H54 (cell line): ENCODE measurements at regions not wholly inside any gene's neighbourhood (a gene's known extent, or its start where the extent isn't known, plus 50 kb on each side); places are given as distances from the start of the nearest gene placed in this dataset.

Experiments
- DNase-seq: peaks from one replicate; pipeline ENCODE4 v3.0.0; 2011; ENCODE audit warnings: low spot score, mixed read lengths; ENCODE audit not compliant: insufficient read length
- FAIRE-seq: peaks from 3 replicates; lab custom pipeline; 2011; peaks lifted over from hg19 to GRCh38; lab: Jason Lieb, UNC
- POLR2A ChIP-seq: IDR thresholded peaks from 2 replicates; pipeline ENCODE4 v1.6.1; 2011; ENCODE audit warnings: low read depth, mild to moderate bottlenecking, low read length

DNA sequence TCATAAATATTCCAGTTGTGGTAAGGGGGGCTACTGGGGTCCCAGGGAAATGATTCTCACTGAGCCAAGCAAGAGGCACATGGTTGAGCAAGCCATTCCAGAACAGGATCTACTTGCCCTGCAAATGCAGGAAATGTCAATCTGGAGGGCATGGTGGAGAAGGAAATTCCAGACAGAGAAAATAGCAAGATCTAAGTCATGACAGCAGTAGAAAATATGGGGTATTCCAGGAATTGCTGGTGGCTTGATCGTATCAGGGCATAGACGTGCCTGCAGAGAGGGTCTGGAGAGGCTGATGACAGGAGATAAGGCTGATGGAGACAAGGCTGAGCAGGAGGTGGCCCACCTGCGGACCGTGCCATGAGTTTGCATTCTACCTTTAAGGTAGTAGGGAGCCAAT is 566.3 kb upstream of the CADM1 start:
- no peak for FAIRE-seq
- no peak for TF ChIP-seq POLR2A
- DNase-seq, result no peak

DNA sequence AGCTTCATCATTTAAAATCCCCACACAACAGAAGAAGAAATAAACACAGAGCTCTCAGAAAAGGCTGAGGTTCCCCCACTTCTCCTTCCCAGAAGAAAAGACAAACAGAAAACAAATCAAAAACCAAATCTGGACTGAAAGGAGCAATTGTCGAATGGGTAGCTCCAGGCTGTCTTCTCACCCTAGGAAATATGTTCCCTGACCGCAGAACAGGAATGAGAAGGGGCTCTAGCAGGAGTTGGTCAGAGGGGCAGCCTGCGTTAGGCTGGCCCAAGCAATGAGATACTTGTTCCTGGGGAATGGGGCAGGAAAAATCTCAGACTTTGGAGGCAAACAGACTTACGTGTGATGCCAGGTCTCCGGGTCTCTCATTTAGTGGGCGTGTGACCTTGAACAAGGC is 562.6 kb upstream of the CADM1 start:
- FAIRE-seq (no peak), DNase-seq (no peak)
- TF ChIP-seq POLR2A, result no peak

DNA sequence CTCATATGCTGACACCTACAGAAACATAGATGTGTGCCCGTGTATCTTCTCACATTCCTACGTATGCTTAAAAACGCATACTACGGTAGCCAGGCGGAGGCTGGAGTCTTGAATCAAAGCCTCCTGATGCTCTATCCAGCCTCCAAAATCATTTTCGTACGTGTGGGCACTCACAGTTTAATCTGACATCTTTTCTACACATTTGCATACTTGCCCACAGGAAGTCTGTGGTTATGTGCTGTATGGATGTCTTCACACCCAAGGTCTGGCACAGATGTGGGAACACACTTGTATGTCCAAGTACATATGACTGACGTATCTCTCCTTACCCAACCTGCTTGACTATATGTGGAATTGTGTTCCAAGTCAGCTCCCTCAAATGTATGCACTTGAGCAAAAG is 561.8 kb upstream of the CADM1 start:
- no peak for TF ChIP-seq POLR2A
- FAIRE-seq (no peak), DNase-seq (no peak)

DNA sequence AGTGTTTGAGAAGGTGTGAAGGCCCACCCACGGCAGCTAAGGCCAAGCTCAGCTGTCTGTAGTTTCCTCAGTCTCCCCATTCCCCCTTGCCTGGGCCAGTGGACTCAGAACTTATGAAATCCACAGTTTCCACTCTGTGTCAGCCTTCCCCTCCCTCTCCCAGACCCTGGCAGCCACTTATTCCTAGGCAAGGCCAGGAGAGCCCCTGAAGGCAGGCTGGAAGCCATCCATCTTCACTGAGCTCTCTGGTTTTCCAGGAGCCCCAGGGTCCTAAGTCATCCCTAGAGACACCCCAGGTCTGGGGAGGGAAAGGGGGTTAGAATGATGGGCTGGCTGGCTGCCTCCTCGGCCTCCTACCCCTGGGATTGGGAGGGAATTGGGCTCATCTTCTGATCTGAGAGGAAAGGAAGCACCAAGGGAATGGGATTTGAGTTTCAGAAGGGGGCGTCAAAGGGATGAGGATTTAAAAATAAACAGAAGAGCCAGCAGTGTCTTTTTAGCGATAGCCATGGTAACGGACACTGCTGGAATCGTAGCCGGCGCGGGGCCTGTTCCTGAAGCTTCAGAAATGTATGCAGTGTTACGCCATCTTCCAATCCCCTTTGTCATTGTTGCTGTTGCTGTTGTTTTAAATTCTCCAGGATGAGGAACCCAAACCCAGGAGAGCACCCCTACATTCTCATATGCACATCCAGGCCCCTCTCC is 561.1 kb upstream of the CADM1 start:
- DNase-seq, result no peak
- no peak for TF ChIP-seq POLR2A
- FAIRE-seq, result no peak

DNA sequence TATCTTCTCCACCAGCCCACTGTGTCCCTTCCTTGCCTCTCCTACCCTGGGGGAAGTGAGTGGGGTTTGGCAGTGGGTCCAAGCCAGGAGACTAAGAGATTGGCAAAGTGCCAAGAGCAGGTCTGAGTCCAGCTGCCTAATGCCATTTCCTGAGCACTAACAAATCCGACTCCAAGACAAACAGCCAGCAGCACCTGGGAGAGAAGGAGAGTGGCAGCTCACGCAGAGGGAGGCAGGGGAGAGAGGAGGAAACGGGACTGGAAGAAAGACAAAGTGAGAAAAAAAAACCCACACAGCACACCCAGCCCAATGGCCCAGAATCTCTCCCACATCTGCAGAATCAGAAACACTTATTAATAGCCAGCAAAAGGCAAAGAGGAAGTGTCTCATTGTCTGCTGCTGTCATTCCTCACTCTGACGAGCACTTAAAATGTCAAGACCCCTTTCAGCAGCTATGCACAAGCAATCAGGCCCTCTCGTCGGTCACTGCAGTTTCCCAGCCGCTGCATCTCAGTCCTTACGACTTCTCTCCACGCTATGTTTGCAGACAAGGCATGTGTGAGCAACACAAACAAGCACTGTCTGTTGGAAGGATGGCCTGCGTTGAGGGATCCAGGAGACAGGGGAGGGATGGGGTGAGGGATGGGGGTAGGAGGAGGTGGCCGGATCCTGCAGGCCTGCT is 558.4 kb upstream of the CADM1 start:
- FAIRE-seq, result no peak
- DNase-seq, result no peak
- no peak for TF ChIP-seq POLR2A

DNA sequence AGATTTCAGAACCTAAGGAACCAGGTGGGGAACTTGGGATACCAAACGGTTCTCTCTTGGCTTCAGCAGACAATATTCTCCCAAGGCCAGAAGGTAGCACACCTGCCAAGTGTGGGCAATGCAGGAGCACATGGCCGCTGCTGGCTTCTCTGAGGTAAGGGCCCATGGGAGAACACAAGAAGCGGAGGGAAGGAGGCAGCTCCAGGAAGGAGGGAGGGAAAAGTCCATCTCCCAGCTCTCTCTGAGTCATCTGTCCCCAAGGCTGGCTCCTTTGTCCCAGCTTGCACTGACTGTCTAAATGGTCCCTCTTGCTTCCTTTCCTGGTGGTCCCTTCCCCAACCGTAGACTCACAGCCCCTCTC is 557.9 kb upstream of the CADM1 start:
- no peak for TF ChIP-seq POLR2A
- FAIRE-seq, result no peak
- DNase-seq, result no peak

DNA sequence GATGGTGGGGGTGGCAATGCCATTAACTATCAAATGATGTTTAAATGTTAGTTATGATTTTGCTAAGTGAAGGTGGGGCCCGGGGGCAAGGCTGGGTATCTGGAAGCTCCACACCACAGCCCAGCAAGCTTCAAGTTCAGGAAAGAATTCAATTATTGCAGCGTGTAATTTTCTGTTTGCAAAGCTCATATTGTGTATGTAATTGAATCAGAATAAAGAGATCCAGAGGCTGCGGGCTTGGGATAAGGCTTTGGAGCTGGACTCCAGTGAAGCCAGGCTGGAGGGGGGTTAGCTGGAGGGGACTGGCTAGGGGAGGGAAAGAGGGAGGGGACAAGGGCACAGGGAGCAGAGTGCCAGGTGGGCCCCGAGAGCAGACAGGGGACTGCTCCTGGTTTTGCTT is 557.1 kb upstream of the CADM1 start:
- no peak for FAIRE-seq
- DNase-seq, result no peak
- no peak for TF ChIP-seq POLR2A

DNA sequence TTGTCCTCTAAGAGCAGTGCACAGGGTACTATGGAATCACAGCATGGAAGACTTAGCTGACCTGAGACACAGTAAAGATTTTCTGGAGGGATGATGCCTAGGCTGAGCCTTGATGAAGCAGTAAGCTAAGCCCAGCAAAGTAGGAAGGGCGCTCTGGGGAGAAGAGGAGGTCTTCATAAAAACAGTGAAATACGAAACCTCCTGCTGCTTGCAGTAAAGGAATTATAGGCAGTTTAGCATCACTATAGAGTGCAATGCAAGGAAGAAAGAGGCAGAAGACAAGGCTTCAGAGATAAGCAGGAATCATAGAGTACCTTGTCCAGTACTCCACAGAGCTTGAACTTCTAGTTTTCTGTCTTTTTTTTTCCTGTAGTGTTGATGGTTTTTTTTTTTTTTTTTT is 555.7 kb upstream of the CADM1 start:
- no peak for TF ChIP-seq POLR2A
- FAIRE-seq, result no peak
- DNase-seq, result no peak

DNA sequence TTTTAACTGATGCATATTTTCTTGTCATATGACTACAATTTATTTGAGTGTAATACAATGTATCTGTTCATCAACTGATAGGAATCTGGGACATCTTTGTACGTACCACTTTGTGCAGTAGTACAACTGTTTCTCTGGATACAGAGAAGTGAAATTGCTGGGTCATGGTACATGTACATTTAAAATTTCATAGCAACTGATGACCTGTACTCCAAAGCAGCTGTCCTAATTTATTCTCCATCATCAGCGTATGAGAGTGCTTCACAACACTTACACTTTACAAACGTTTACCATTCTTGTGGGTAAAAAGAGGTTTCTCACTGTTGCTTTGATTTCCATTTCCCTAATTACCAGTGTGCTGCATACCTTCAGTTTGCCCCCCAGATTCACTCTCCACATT is 552.8 kb upstream of the CADM1 start:
- no peak for TF ChIP-seq POLR2A
- FAIRE-seq (no peak), DNase-seq (no peak)

DNA sequence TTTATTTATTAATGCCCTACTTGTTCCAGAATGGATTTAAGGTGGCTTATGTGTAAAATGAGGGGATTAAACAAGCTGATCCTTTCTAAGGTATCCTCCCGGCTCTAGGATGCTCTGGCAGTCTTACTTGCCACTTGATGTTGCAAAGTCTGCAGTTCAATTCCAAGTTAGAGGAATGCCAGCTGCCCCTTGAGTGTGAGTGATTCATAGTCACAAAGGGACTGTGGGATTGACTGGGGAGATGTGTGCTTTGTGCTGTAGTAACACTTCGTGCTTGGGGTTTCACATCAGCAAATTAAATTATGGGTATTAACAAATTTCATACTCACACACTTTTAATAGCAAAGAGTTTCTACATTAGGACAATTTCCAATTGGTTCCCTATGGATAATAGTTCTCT is 550.8 kb upstream of the CADM1 start:
- FAIRE-seq (no peak), DNase-seq (no peak)
- no peak for TF ChIP-seq POLR2A

DNA sequence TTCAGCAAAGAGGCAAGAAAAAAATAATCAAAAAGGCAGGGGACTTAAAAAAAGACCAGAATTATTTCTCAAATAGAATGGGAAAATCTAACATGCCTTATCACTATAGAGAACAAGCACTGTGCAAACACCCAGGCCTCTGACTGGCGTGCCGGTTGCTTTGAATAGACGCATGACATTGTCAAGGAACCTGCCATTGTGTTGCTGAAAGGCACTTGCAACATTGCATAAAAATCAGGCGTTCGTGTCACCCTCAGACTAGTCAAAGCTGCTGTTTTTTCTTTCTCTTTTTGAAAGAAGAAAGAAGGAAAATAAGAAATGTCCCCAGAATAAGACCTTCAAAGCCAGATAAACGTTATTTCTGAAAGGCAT is 549.3 kb upstream of the CADM1 start:
- no peak for FAIRE-seq
- DNase-seq, result no peak
- TF ChIP-seq POLR2A, result no peak

DNA sequence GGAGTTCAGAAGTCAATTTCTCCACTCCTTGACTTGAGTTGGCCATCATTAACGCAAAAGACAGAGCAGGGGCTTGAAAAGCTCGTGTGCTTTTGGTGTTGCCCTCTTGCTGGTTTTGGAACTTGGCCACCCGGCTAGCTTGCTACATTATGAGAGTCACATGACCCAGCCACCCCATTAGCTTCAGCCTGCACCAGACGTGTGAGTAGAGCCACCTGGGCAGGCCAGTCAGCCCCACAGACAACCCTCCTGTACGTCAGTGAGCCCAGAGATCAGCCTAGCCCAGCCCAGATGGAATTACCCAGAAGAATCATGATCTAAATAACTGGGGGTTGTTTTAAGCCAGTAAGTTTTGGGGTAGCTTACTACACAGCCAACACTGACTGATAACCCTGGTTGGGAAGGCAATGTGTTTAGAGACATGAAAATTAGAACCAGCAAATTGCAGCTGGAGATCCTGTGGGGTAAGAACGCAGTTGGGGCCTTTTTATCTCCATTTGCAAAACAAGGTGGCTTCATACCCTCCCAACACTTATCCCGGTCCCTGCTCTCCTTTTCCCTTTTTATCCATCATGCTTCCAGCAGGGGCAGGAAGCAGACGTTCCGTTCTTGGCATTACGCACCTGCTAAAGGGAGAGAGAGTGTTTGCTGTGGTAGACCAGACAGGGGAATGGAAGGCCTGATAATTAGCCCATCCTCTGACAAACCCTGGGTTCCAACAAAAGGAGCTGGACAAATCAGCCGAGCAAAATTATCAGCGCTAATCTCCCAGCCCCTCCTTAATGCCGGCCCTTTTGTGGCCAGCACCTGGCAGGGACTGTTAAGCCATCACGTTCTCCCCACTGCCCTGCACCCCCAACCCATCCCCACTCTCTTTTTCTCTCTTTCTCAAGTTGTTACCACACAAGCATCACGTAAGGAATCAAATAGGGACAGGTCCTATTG is 548.7 kb upstream of the CADM1 start:
- no peak for FAIRE-seq
- no peak for DNase-seq
- TF ChIP-seq POLR2A, result no peak

DNA sequence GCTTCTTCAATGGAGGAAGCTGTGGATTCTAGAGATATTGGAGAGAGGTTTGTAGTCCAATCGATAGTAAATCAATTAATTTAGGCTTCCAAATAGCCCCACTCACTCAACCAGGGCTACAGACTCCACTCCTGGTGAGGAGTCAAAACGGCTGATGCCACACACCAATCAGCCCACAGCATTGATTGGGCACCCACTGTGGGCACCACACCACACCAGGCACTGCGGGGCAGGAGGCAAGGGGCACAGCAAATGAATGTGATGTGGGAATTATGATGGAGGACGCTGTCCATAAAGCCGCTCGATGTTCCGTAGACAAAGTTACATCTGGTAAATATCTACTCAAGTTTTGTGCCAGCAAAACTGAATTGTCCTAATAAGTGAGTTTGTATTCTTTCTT is 547.3 kb upstream of the CADM1 start:
- no peak for TF ChIP-seq POLR2A

DNA sequence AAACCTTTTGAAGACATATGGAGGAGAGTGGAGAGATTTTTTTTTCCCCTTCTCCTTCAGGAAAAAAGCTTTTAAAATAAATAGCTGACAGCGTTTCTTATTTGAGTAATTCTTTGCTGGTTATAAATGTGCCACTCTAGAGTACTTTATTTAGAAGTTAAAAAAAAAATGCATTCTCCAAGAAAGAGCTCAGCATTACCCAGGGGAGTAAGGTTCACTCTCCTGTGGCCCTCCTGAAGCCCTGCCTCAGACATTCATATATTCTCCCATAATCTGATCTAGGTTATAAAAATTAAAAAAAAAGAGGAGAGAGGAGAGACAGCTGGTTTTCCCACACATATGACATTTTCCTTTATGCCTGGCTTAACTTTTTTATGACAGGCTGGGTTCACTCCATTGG is 545.2 kb upstream of the CADM1 start:
- FAIRE-seq, result no peak
- no peak for DNase-seq
- no peak for TF ChIP-seq POLR2A

More for the DNA sequence above, 547.3 kb upstream of the CADM1 start:
- FAIRE-seq (no peak), DNase-seq (no peak)

DNA sequence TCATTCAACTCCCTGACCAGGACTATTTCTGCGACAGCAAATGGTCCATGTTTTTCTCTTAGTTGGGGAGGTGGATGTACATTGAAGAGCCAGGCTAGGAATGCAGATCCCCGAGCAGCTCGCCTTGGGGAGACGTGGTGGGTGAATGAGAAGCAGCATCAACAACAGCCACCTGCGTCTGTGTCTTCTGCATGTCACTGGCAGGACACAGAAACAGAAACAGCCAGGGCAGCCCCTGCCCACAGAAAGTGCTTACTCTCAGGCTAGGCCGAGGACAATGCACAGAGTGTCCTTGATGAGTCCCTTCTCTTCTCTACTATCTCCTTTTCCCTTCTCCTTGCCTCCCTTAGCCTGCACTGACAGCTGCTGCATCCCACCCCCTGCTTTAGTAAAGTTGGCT is 541.9 kb upstream of the CADM1 start:
- DNase-seq, result no peak
- no peak for FAIRE-seq
- TF ChIP-seq POLR2A, result no peak
